ENCODE measurements at regions not wholly inside any gene's neighbourhood (a gene's known extent, or its start where the extent isn't known, plus 50 kb on each side); places are given as distances from the start of the nearest gene placed in this dataset.

GRCh38 chr6:71130277-71130676, 158.3 kb upstream of the OGFRL1 start:
- H3K4me3 ChIP-seq (ENCODE audit: low read depth, low read length), result no peak overlapping the region
- no peak for TF ChIP-seq CTCF (IDR thresholded peaks at IDR 0.05; ENCODE audit: borderline replicate concordance, insufficient read depth, low read depth, low read length)

GRCh38 chr6:71134929-71135642, 153.5 kb upstream of the OGFRL1 start:
- TF ChIP-seq CTCF (IDR thresholded peaks at IDR 0.05; ENCODE audit: borderline replicate concordance, insufficient read depth, low read depth, low read length), result no peak
- H3K4me3 ChIP-seq (ENCODE audit: low read depth, low read length), result no peak overlapping the region

GRCh38 chr6:71137973-71138372, 150.6 kb upstream of the OGFRL1 start:
- no peak for TF ChIP-seq CTCF (IDR thresholded peaks at IDR 0.05; ENCODE audit: borderline replicate concordance, insufficient read depth, low read depth, low read length)
- H3K4me3 ChIP-seq (ENCODE audit: low read depth, low read length), result no peak overlapping the region

GRCh38 chr6:71138376-71138775, 150.2 kb upstream of the OGFRL1 start:
- TF ChIP-seq CTCF (IDR thresholded peaks at IDR 0.05; ENCODE audit: borderline replicate concordance, insufficient read depth, low read depth, low read length), result no peak
- H3K4me3 ChIP-seq (ENCODE audit: low read depth, low read length), result no peak overlapping the region

- TF ChIP-seq CTCF (IDR thresholded peaks at IDR 0.05; ENCODE audit: borderline replicate concordance, insufficient read depth, low read depth, low read length), result no peak
Measured at GRCh38 chr6:71139249-71139648, 149.4 kb upstream of the OGFRL1 start.

GRCh38 chr6:71153755-71154325, 134.8 kb upstream of the OGFRL1 start:
- no peak overlapping the region for H3K4me3 ChIP-seq (ENCODE audit: low read depth, low read length)
- TF ChIP-seq CTCF (IDR thresholded peaks at IDR 0.05; ENCODE audit: borderline replicate concordance, insufficient read depth, low read depth, low read length), result no peak

More at GRCh38 chr6:71139249-71139648, 149.4 kb upstream of the OGFRL1 start:
- H3K4me3 ChIP-seq (ENCODE audit: low read depth, low read length), result no peak overlapping the region

- TF ChIP-seq CTCF (IDR thresholded peaks at IDR 0.05; ENCODE audit: borderline replicate concordance, insufficient read depth, low read depth, low read length), result no peak
- no peak overlapping the region for H3K4me3 ChIP-seq (ENCODE audit: low read depth, low read length)
Measured at GRCh38 chr6:71157345-71157744, 131.3 kb upstream of the OGFRL1 start.

Measured in GM12875 (cell line).